Psoas muscle (tissue), 7 donors: ENCODE measurements at regions not wholly inside any gene's neighbourhood (a gene's known extent, or its start where the extent isn't known, plus 50 kb on each side); places are given as distances from the start of the nearest gene placed in this dataset.

Experiments used
- ATAC-seq, 4 donors: fragments of 200-7000 bp; cut with Tn5 transposase; one replicate each; pipeline ENCODE4 v1.9.1; 2020; ENCODE audit warnings: moderate library complexity in 3 of 4, mild to moderate bottlenecking in 2 of 4
- DNase-seq, 2 donors: peaks; one replicate each; pipeline ENCODE4 v3.0.0-alpha.2; 2020
- H3K27ac ChIP-seq: fragments of 200-600 bp; one replicate; pipeline ENCODE4 v1.8.0; 2022
- H3K27me3 ChIP-seq, 3 donors: fragments of 200-600 bp in 1 of 3; one replicate each; pipeline versions ENCODE4 v1.6.1 to v1.8.0; 2013 to 2022; ENCODE audit warnings: low read length in 2 of 3, mild to moderate bottlenecking in 2 of 3, moderate library complexity in 1 of 3; ENCODE audit not compliant: insufficient read depth in 3 of 3
- H3K36me3 ChIP-seq, 2 donors: fragments of 200-600 bp in 1 of 2; one replicate each; pipeline versions ENCODE4 v1.6.1 to v1.8.0; 2013 to 2022; ENCODE audit warnings: low read depth in 1 of 2, mild to moderate bottlenecking in 1 of 2, moderate library complexity in 1 of 2; ENCODE audit not compliant: insufficient read depth in 1 of 2
- H3K4me1 ChIP-seq: fragments of 200-600 bp; one replicate; pipeline ENCODE4 v1.8.0; 2022
- H3K4me3 ChIP-seq: fragments of 200-600 bp; one replicate; pipeline ENCODE4 v1.8.0; 2022; ENCODE audit warnings: mild to moderate bottlenecking
- H3K9me3 ChIP-seq: fragments of 200-600 bp; one replicate; pipeline ENCODE4 v1.8.0; 2022
- CTCF ChIP-seq: fragments of 200-600 bp; IDR thresholded peaks from one replicate; pipeline ENCODE4 v1.8.0; 2022; ENCODE audit warnings: antibody characterized with exemption
- WGBS, 3 donors: extraction: QIAGEN DNeasy Blood & Tissue Kit; methylation state at CpG; one replicate each; pipeline versions ENCODE4 v1.1.6 to v1.1.7; 2013; 5-methylcytosine and 5-hydroxymethylcytosine counted together
- intact Hi-C, 2 donors: fragments of 100-400 bp; cut with DNase I; formaldehyde crosslinking; loops; one replicate each; pipeline versions ENCODE4 v1.11.0 to v1.14.2; 2022
- donor health status: healthy with polysubstance abuse.
- donor health status: DM: no; HTN: no; CAD: no; lungs with moderate emphysema.
- donor health status: Bipolar disorder and iron deficiency.
- donor health status: healthy.
- donor health status: DM: yes; HTN: yes; CAD: no.
- donor health status: DM: no; HTN: no; CAD: no.
- donor health status: DM: yes; HTN: yes; CAD: no.

GRCh38 chr6:126516411-126516810 is 176.5 kb downstream of the CENPW start:
- intact Hi-C loops = no loop called here
- no peak for ATAC-seq
- Histone ChIP-seq H3K36me3 (no peaks in the 10 kb centered on the region), H3K9me3 (no peaks in the 10 kb centered on the region), H3K4me1 (no peaks in the 10 kb centered on the region), H3K27me3 (no peaks in the 10 kb centered on the region), H3K27ac (no peak overlapping the region), H3K4me3 (no peak overlapping the region)
- DNase-seq = no peak
- 74 to 76% (median 76%) methylated on average over 1 of the region's 1 CpG for WGBS, 3 donors
- TF ChIP-seq CTCF = no peak

- no peak overlapping the region for H3K27ac ChIP-seq
- intact Hi-C loops = loop anchor here in 1 of 2 donors (5.0 kb wide), 1 partner anchor 378 kb away; no protein-coding TSS in a partner anchor
- WGBS, 3 donors = 55 to 61% (median 58%) methylated on average over 2 of the region's 2 CpGs
- TF ChIP-seq CTCF = no peak
- no peaks in the 10 kb centered on the region for H3K9me3 ChIP-seq
- H3K27me3 ChIP-seq = no peaks in the 10 kb centered on the region
- H3K36me3 ChIP-seq = no peaks in the 10 kb centered on the region
- ATAC-seq (no peak), DNase-seq (no peak)
- H3K4me1 ChIP-seq = no peaks in the 10 kb centered on the region
- H3K4me3 ChIP-seq = no peak overlapping the region
Measured at GRCh38 chr6:126524811-126525326, 185.0 kb downstream of the CENPW start.

GRCh38 chr6:126526547-126526946 is 186.6 kb downstream of the CENPW start:
- ATAC-seq (no peak), DNase-seq (no peak)
- Histone ChIP-seq H3K36me3 (no peaks in the 10 kb centered on the region), H3K27me3 (no peaks in the 10 kb centered on the region), H3K27ac (no peak overlapping the region), H3K4me1 (no peaks in the 10 kb centered on the region), H3K9me3 (no peaks in the 10 kb centered on the region), H3K4me3 (no peak overlapping the region)
- no peak for TF ChIP-seq CTCF
- intact Hi-C loops = loop anchor here in 1 of 2 donors (5.0 kb wide), 1 partner anchor 379 kb away; no protein-coding TSS in a partner anchor
- 93 to 98% (median 96%) methylated on average over 2 of the region's 2 CpGs for WGBS, 3 donors

GRCh38 chr6:126526996-126527606 is 187.2 kb downstream of the CENPW start:
- Histone ChIP-seq H3K36me3 (no peaks in the 10 kb centered on the region), H3K9me3 (no peaks in the 10 kb centered on the region), H3K4me3 (no peak overlapping the region), H3K27me3 (no peaks in the 10 kb centered on the region), H3K4me1 (no peaks in the 10 kb centered on the region), H3K27ac (no peak overlapping the region)
- intact Hi-C loops = loop anchor here in 1 of 2 donors (5.0 kb wide), 1 partner anchor 380 kb away; no protein-coding TSS in a partner anchor
- no peak for TF ChIP-seq CTCF
- DNase-seq (no peak), ATAC-seq (no peak)
- WGBS, 3 donors = 67 to 68% (median 67%) methylated on average over 4 of the region's 4 CpGs
